ENCODE measurements at regions not wholly inside any gene's neighbourhood (a gene's known extent, or its start where the extent isn't known, plus 50 kb on each side); places are given as distances from the start of the nearest gene placed in this dataset.

GRCh38 chr12:67539946-67540345, 108.6 kb upstream of the DYRK2 start:
- DNase-seq = no peak

- DNase-seq = no peak
These were observed 107.5 kb upstream of the DYRK2 start for GRCh38 chr12:67540920-67541624.

GRCh38 chr12:67541625-67541991, 106.9 kb upstream of the DYRK2 start:
- no peak for DNase-seq

GRCh38 chr12:67543021-67543770, 105.3 kb upstream of the DYRK2 start:
- no peak for DNase-seq

GRCh38 chr12:67545298-67545697, 103.2 kb upstream of the DYRK2 start:
- no peak for DNase-seq

- no peak for DNase-seq
These were observed 101.8 kb upstream of the DYRK2 start for GRCh38 chr12:67546746-67547145.

GRCh38 chr12:67555075-67555717, 93.3 kb upstream of the DYRK2 start:
- peak; percentile 26 to 43 for DNase-seq

- DNase-seq = no peak
These were observed 89.8 kb upstream of the DYRK2 start for GRCh38 chr12:67558775-67559174.

- no peak for DNase-seq
These were observed 88.8 kb upstream of the DYRK2 start for GRCh38 chr12:67559751-67560150.

GRCh38 chr12:67562513-67563287, 85.8 kb upstream of the DYRK2 start:
- DNase-seq = no peak

GRCh38 chr12:67568055-67568454, 80.5 kb upstream of the DYRK2 start:
- no peak for DNase-seq

GRCh38 chr12:67572492-67572891, 76.1 kb upstream of the DYRK2 start:
- DNase-seq = no peak

GRCh38 chr12:67573566-67573965, 75.0 kb upstream of the DYRK2 start:
- no peak for DNase-seq

- DNase-seq = peak in 1 of 2 donors; percentile 48
These were observed 69.4 kb upstream of the DYRK2 start for GRCh38 chr12:67578976-67579661.

GRCh38 chr12:67579662-67580003, 68.9 kb upstream of the DYRK2 start:
- DNase-seq = no peak

GRCh38 chr12:67582238-67582834, 66.2 kb upstream of the DYRK2 start:
- DNase-seq = no peak

GRCh38 chr12:67582844-67583243, 65.7 kb upstream of the DYRK2 start:
- DNase-seq = no peak

- DNase-seq = no peak
These were observed 61.6 kb upstream of the DYRK2 start for GRCh38 chr12:67586951-67587350.

- no peak for DNase-seq
These were observed 59.5 kb upstream of the DYRK2 start for GRCh38 chr12:67589078-67589477.

- DNase-seq = peak; percentile 33 to 49
These were observed 58.3 kb upstream of the DYRK2 start for GRCh38 chr12:67590149-67590790.

- peak; percentile 7 to 61 for DNase-seq
These were observed 56.1 kb upstream of the DYRK2 start for GRCh38 chr12:67592228-67593011.
